Cortex of kidney (tissue), 1 donor: ENCODE measurements at regions not wholly inside any gene's neighbourhood (a gene's known extent, or its start where the extent isn't known, plus 50 kb on each side); places are given as distances from the start of the nearest gene placed in this dataset.
"Not testable (repeated sequence)": the region's sequence is repeated elsewhere in the genome, so short reads cannot be mapped to it uniquely, and the experiment has no call there.

ENCODE experiments used
- DNase-seq: peaks from one replicate; lab custom pipeline; 2025; lab: John Stamatoyannopoulos, UW

DNA sequence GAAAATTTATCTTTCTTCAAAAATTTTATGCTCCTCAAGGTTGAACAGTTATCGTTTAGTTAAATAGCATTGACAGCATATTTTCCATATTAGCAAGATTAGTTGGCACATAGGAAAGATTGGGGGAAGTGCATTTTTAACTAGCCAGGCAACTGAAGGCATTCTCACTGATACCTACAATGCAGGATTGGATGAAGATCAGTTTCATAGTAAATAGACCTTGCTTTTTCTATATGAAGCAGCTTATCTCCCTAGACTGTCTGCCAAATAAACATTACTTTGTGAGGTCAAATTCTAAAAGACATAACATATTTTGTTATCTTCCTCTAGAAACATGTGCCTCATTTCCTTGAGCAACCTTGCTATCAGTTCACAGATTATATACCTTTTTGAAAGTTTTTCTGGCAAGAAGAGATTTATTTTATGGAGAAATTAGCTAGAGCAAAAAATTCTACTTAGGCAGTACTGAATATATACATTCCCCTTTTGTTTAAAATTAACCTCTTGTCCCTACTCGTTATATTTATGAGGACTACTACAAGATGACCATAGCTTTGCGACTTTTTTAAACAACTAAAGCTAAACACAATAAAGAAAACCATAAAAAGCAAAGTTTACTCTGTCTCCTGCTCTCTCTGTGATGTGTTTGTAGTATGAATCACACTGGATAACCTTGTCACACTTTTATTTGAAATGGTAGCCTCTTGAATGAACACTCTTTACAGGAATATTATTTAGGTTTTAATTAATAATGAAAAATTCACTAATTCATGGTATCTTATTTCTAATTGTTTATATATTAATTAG is 654.9 kb upstream of the TBL1XR1 start:
- no peak for DNase-seq

DNA sequence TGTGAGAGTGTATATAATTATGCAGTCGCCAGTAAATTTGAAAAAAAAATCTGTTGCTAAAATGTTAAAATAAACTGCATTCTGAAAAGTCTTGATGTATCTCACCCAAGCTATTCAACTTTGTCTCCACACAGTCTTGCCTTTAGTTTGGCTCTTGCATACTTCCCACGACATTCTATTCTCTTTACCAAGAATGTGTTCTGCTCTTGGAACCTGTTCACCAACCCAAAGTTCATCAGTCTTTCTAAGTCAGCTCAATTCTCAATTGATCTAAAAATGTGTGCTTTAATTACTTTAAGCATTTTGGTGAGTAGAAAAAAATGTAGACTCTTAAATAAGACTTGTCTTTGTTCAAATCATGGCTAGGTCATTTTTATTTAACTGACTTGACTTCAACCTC is 657.7 kb upstream of the TBL1XR1 start:
- no peak for DNase-seq

DNA sequence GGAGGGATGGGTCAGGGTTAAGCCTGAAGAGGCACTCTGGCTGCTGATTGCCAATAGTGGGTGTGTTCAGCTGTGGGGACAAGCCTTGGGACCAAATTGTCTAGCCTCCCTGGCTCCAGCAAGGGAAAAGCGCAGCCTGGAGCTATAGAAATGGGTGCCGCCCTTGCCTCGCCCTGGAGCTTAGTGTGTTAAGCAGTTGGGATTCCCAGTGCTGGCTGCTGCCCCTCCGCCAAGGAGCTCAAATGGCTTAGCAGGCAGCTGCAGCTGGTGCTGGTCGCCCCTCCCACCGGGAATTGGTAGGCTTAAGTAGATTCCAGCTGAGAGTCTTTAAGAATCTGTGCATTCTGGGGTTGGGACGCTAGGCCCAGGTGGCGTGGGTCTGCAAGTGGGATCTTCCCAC is 662.9 kb upstream of the TBL1XR1 start:
- DNase-seq = no peak

DNA sequence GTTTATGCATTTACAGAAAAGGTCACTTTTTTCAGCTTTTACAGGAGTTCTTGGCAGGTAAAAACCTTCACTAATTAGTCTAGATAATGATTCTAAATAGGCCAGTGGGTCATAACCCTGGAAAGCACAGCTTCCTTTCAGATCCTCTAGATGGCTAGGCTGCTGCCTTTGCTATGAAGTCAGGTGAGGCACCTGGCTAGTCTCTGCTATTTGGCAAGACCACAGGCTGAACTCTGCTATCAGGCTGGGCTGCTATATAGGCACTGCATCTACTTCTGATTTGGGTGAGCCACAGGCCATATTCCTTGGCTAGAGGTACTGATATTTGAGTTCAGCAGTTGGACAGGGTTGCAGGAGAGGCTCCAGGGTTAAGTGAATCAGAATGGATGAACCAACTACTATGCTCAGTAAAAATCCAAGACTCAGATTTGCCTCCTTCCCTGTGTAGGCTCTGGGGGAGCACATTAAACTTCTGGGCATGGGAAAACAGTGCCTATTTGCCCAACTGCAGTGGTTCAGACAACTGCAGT is 665.7 kb upstream of the TBL1XR1 start:
- no peak for DNase-seq

DNA sequence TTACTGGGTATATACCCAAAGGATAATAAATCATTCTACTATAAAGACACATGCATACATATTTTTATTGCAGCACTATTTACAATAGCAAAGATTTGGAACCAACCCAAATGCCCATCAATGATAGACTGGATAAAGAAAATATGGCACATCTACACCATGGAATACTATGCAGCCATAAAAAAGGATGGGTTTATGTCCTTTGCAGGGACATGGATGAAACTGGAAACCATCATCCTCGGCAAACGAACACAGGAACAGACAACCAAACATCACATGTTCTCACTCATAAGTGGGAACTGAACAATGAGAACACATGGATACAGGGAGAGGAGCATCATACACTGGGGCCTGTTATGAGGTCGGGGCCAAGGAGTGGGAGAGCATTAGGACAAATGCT is 665.0 kb upstream of the KCNMB2 start:
- DNase-seq = not testable (repeated sequence)

DNA sequence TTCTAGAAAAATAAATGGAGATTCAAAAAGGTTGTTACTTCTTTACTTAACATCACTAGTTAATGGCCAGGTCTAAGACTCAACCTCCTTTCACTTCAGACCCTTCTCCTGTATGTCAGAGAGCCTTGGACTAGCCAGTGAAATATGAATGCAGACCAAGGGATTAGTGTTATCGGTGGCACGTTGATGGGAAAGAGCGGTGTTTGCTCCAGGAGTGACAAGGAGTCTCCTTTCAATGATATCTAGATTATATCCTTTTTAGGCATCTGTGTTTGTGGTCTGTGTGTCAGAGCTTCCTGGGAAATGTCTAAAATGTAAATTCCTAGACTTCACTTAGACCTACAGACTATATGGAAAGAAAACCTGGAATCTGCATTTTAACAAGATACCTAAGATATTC is 658.0 kb upstream of the KCNMB2 start:
- no peak for DNase-seq

DNA sequence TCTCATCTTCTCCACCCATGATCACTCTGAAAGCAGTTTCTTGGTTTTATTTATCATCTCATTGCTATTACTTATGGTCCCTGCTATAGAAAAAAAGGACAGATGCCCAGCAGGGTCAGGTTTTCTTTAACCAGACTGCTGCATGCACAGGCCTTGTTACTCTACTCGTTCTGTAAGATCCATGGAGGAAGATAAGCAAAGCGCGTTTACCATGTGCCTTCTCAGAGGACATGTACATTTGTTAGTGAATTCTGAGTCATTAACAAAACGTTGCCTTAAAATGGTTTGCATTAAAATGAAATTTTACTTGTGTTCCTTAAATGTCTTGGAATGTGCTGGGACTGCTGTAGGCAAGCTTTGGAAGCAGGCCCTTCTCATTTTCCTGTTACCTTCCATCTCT is 657.3 kb upstream of the KCNMB2 start:
- DNase-seq = no peak

DNA sequence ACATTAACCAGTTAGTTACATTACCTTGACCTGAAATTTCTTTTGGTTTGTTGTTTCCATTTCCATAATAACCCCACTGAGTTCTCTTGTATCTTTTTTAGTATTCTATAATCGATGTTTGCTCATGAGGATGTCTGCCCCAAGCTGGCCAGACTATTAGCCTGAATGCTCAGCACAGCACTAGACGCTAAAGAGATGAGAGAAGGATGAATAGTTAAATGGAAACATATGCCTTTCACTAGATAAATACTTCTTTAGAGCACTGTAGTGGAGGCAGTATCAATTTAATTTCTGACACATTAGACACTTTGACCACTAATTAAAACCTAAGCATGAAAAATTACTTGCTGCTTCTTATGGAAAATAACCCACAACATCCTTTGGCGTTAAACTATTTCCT is 654.9 kb upstream of the KCNMB2 start:
- DNase-seq = no peak

DNA sequence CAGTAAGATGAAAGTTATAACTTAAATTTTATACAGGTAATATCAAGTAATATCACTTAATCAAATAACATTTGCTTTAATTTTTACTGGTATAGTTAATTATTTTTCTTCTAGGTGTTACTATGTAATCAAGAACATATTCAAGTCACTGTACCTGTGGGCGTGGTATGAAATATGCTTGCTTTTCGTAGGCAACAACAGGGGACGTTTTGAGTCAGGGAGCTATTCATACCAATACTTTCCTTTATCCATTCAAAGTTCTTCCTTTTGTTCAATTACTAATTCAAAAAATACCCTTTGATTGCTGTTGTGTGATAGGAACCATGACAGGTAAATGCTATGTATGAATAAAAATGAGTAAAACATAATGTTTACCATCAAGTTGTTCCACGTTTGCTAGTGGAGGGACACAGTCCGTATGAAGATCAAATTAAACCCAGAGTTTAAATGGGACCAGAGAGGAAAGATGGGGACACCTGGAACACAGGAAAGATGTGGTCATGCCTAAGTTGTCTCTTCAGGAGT is 654.0 kb upstream of the KCNMB2 start:
- DNase-seq = no peak

DNA sequence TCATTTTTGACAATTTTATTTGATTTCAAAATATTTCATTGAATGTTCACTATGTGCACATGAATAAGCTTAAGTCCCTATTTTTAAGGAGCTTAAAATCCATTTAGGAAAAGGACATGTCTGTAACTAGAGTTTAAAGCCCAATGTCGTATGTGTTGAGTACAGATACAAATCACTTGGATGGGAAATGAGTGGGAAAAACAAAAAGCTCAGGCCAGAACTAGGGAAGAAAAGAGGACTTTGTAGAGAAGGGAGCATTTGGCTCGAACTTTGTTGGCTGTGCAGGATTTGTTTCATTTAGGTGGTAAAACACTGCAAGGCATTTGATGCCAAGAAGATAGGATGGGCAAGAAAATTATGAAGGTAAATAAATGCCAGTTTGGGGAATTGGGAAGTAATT is 653.1 kb upstream of the KCNMB2 start:
- DNase-seq = no peak

DNA sequence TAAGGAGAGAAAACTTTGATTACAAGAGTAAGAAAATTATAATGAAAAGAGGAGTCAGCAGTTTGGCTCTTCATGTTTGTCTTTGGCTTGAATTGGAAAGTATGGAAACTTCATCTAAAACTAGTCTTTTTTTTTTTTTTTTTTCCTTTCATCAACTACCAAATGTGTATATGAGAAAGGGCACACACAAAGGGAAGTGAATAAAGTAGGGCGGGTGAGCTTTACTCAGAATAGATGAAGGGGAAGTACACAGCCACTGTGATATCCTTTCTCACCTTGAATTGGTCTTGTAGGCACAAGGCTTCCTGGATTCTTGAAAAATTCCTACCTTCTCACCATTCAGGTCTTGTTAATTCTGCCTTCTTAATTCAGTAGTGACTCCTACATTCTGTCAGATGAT is 652.3 kb upstream of the KCNMB2 start:
- no peak for DNase-seq

DNA sequence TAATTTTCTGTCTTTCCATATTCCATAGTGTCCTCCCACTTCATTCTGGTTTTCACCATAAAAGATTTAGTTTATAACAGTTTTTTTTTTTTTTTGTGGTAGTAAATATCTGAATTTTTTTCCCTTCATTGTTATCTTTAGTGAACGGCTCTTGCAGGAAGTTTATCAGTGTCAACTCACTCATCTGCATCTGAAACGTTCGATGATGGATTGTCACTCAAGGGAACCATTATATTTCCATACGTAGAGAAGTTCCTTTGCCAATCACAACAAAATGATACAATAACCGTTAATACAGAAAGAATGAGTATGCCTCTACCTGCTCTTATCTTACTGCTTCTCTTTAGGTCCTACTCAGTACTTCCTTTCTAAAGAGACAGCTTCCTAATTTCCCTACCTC is 651.2 kb upstream of the KCNMB2 start:
- no peak for DNase-seq

DNA sequence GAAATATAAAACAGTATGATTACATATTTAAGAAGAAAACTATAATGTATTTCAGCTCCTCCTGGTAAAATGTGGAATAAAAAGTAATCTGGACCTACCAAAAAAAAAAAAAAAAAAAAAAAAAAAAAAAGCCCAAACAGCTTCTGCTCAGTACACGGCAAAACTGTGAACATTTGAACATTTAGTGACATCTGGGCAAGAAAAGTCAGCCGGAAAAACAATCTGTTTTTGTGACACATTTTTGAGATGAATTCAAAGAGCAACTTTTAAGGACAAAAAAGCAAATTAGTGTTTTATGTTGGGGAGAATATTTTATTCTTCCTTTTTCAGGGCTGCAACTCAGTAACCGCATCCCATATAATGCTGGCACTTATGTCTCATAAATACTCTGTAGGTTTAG is 649.7 kb upstream of the KCNMB2 start:
- no peak for DNase-seq

DNA sequence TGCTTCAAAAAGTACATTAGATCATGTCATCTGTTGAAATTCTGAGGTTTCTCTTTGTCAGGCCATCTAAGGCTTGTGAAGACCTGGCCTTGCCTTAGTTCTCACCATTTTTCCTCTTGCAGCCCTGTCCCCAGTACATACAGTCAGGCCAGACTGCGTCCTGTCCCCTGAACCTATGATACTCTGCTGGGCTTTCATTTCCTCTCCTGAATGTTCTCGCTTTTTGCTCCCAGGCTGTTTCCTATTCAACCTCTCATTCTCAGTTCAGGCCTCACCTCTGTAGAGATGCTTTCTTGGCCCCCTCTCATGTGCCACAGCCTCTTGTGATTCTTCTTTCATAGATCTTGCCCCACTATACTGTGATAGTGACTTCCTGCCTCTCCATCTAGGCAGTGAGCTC is 648.8 kb upstream of the KCNMB2 start:
- no peak for DNase-seq

DNA sequence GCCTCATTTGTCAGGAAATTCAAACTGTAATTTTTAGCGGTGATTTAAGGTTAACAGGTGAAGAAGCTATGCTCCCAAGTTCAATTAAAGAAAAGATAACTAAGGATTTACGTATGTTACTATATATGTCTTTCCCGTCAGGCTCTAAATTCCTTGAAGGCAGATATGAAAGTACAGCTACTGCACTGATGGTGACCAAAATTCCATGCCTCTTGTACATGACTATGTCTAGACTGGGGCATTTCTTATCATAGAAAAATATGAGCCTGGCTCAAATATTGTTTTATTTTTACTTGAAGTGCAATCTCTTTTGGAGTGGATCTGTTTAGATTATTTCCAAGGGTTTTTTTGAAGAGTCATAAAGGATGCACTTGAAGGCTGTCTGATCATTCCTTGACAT is 647.1 kb upstream of the KCNMB2 start:
- DNase-seq = no peak

DNA sequence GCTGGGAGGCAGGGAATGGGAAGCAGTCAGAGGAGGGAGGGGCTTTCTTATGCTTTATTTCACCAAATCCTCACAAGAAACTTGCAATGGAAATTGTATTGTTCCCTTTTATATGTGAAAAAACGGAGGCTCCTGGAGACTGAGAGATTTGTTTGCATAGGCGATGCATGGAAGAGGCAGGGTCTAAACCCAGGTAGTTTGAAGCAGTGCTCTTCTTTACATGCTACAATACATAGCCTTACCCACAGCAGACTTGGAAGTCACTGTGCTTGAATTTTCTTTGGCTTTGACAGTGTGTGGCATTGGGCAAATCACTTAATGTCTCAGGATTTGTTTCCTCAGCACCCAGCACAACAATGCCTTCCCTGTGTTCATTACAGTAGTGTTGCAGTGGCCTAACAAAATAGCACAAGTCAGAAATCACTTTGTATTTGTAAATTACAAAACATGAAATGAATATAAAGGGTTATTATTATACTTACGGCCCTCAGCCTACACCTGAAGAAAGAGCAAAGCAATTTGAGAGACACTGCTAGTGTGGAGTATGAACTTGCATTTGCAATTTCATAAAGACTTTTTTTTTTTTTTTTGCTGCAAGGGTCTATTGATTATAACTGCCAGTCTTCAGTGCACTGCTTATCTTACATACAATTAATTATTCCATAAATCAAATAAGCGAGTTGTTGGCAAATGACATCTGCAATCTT is 646.4 kb upstream of the KCNMB2 start:
- no peak for DNase-seq

DNA sequence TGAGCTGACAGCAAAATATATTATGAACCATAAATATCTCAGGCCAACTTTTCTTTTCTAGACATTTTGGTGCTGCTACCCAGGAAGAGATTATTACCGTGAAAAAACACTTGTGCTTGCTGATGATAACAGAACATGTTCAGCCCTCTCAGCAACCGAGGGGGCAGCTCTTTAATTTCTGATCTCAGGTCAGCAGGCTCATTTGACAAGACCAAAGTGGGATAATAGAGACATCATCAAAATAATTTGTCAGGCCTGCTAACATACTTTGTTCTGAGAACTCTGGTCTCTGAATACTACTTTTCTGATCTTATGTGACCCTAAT is 645.9 kb upstream of the KCNMB2 start:
- no peak for DNase-seq

DNA sequence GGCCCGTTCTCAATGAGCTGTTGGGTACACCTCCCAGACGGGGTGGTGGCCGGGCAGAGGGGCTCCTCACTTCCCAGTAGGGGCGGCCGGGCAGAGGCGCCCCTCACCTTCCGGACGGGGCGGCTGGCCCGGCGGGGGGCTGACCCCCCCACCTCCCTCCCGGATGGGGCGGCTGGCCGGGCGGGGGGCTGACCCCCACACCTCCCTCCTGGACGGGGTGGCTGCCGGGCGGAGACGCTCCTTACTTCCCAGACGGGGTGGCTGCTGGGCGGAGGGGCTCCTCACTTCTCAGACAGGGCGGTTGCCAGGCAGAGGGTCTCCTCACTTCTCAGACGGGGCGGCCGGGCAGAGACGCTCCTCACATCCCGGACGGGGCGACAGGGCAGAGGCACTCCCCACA is 644.7 kb upstream of the KCNMB2 start:
- DNase-seq = not testable (repeated sequence)

DNA sequence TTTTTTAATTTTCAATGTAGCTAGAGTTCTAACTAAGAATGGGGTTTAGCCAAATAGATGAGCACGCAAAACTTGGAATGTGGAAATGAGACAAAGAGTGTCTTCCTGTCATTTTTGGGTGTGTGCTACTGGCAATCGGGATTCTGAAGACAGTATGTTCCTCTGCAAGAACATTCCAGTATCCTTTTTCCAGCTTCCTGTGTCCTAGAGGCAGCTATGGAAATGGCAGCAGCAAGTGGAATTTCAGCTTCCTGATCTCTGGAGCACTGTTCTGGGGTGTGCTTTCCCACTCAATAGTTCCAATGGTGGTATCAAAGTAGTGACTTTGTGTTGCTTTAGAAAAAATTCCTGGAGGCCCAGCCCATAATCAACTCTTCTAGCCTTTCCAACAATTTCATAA is 642.9 kb upstream of the KCNMB2 start:
- DNase-seq = no peak

DNA sequence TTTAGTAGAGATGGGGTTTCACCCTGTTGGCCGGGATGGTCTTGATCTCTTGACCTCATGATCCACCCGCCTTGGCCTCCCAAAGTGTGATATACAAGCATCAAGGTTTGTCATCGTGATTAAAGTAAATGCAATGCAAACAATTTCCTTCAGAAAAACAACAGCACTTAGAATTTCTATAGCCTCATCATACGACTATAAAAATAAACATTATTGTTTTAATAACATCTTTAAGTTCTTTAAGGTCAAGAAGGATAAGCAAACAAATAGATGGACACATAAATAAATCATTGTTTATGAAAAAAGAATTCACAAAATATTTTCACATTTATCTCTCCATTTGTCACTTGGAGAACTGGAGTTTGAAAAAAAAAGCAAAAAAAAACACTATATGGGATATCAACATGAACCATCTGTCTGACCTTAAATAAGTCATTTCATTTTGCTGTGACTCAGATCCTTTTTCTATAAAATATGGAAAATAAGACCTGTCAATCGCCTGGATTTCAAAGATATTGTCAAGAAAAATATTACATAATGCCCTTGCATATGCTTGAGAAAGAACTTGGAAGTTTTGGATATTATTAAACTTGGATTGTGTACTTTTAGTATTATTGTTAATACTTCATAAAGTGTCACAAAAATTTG is 642.0 kb upstream of the KCNMB2 start:
- no peak for DNase-seq

DNA sequence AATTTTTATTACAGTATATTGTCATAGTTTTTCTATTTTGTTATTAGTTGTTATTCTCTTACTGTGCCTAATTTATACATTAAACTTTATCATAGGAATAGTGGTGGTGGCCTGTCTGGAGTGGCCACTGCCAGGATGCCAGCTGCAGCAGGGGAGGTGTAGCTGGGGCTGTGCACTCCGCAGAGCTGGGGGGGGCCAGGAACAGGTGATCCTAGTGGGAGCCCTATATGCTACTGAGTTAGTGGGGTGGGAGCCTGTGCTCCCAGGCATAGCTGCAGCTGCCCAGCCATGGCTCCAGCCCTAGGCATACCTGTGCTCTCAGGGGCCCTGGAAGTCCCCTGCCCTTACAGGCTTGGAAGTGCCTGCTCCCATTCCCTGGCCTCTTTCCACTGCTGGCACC is 638.1 kb upstream of the KCNMB2 start:
- no peak for DNase-seq

DNA sequence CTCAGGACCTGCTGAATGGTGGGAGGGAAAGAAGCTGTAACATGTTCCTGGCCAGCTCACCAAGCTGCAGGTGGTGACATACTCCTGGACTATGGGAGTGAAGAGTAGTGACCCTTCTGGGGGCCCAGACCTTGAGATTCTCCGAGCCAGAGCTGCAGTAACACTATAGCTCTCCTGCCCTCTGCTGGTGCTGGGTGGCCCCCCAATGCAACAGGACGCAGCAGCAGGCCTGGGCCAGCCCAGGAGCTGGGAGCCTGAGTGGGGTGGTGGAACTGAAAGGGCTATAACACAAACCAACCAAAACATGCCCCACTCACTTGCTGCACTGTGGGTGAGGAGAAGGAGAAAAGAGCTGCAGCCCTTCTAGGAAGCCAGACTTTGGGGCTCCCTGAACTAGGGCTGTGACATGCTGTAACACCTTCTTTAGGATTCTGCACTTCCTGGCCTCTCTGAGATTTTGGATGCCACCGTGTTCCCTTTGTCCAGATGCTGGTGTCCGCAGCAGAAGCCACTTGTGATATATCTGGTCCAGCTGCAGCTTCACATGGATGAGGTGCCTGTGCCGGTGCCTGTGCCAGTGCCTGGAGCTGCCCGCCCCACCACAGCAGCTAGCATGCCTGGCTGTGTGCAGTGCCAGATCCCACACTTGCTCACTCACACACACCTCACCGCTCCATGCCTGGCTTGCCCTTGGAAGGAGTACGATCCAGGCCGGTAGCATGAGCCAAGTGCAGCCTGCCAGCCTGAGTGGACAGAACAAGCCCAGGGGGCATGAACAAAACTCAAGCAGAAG is 636.8 kb upstream of the KCNMB2 start:
- DNase-seq = no peak
